ENCODE measurements at regions not wholly inside any gene's neighbourhood (a gene's known extent, or its start where the extent isn't known, plus 50 kb on each side); places are given as distances from the start of the nearest gene placed in this dataset.

DNA sequence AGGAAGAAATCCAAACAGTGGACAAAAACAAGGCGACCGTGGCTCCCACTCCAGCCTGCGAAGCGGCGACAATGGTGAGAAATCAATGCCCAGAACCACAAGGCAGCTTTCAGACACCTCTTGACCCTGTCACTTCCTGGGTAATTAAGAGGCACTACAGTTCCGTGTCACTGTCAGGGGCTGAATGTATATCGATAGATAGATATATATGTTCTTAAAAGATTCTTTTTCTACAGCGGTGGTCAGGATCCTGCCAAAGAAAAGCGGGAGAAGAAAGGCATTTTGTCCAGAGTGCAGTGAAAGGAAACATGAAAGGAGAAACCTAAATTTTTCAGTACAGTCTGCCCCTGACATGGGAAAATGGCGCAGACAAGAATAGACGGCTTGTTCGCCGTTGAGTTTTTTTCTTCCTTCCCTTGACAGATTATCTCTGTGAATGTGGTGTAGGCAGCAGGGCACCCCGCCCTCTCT is 56.2 kb upstream of the HES1 start:
- WGBS, 2 experiments (ENCODE audit: extremely low coverage in 1 of 2, insufficient coverage in 1 of 2, insufficient read length in 1 of 2, insufficient replicate concordance in 2 of 2, low coverage in 1 of 2, low lambda C conversion rate in 2 of 2, missing lambda C conversion rate in 1 of 2) = 89% methylated on average over 14 of the region's 14 CpGs; no CpG with 5 or more reads in 1 of the 2 experiments
- no peak for FAIRE-seq

More for the DNA sequence above, 56.2 kb upstream of the HES1 start:
- H3K14ac ChIP-seq (ENCODE audit: insufficient read length) = no peak overlapping the region
- H3K4me3 ChIP-seq (ENCODE audit: extremely low read depth in 1 of 4, insufficient read depth in 2 of 4, low read depth in 3 of 4, low read length in 4 of 4) = no peak overlapping the region
- H2BK15ac ChIP-seq (ENCODE audit: low read length) = no peak overlapping the region
- no peaks in the 10 kb centered on the region for H3K9me3 ChIP-seq (ENCODE audit: insufficient read depth in 2 of 2, low read depth in 1 of 2, low read length in 1 of 2)
- no peaks in the 10 kb centered on the region for H3K36me3 ChIP-seq (ENCODE audit: control insufficient read depth in 2 of 4, insufficient read depth in 4 of 4, low read length in 3 of 4)
- peaks cover 0 to 4% (median 0%) of the 10 kb centered on the region in 4 experiments; a peak in 1 of 7 replicates for H3K27me3 ChIP-seq (replicated peaks in 1 of 4; ENCODE audit: control insufficient read depth in 3 of 4, extremely low read depth in 1 of 4, insufficient read depth in 3 of 4, low read length in 3 of 4)
- TF ChIP-seq, protein P1, sequence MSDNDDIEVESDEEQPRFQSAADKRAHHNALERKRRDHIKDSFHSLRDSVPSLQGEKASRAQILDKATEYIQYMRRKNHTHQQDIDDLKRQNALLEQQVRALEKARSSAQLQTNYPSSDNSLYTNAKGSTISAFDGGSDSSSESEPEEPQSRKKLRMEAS (IDR thresholded peaks at IDR 0.05) = no peak
- H2BK120ac ChIP-seq (replicated peaks; ENCODE audit: low read depth, low read length) = no peak overlapping the region
- H3K79me2 ChIP-seq (ENCODE audit: control insufficient read depth in 1 of 2, insufficient read depth in 2 of 2, low read length in 2 of 2) = no peaks in the 10 kb centered on the region
- H3K4me2 ChIP-seq (ENCODE audit: insufficient read depth in 1 of 2, low read depth in 2 of 2, low read length in 2 of 2) = no peak overlapping the region
- H3K56ac ChIP-seq (replicated peaks; ENCODE audit: insufficient read length, low read depth, low read length) = no peak overlapping the region
- H2AK5ac ChIP-seq (ENCODE audit: low read depth, low read length) = no peak overlapping the region
- ChIA-PET CTCF (ENCODE audit: partially characterized antibody) (no interaction called here), POLR2A (ENCODE audit: partially characterized antibody) (no interaction called here)
- peak overlapping the region; percentile 32; the same call in 1 of the 2 replicates for H2BK20ac ChIP-seq (ENCODE audit: low read length)
- no peak overlapping the region for H2AFZ ChIP-seq (ENCODE audit: low read length)
- no peaks in the 10 kb centered on the region for H4K20me1 ChIP-seq (replicated peaks in 1 of 2; ENCODE audit: control insufficient read depth in 1 of 2, insufficient read depth in 2 of 2, low read length in 2 of 2)
- DNase-seq (ENCODE audit: low read depth in 1 of 2, low spot score in 2 of 2) = no peak
- H3K4me1 ChIP-seq (replicated peaks in 1 of 4; ENCODE audit: control insufficient read depth in 3 of 4, insufficient read depth in 4 of 4, low read length in 3 of 4) = peaks cover 0 to 5% (median 2%) of the 10 kb centered on the region in 4 experiments; a peak in 3 of 7 replicates
- H3K27ac ChIP-seq (ENCODE audit: low read depth, low read length) = no peak overlapping the region
- H4K5ac ChIP-seq (ENCODE audit: insufficient read length, low read depth, low read length) = no peak overlapping the region
- H3K4ac ChIP-seq (replicated peaks; ENCODE audit: insufficient read length, low read depth, low read length) = no peak overlapping the region
- no peak overlapping the region for H3K18ac ChIP-seq (ENCODE audit: extremely low read depth, low read length)
- H4K8ac ChIP-seq (ENCODE audit: extremely low read depth, insufficient read depth, low read length) = no peak overlapping the region
- no peaks in the 10 kb centered on the region; the same call in 1 of the 2 replicates for H3K23me2 ChIP-seq (ENCODE audit: low read depth, low read length)
- no peak overlapping the region for H2BK5ac ChIP-seq (ENCODE audit: low read depth, low read length)
- H3K79me1 ChIP-seq (ENCODE audit: low read depth, low read length) = no peaks in the 10 kb centered on the region
- no peak overlapping the region for H2BK12ac ChIP-seq (ENCODE audit: low read depth, low read length)
- no peak overlapping the region for H4K91ac ChIP-seq (replicated peaks; ENCODE audit: insufficient read length, low read length)
- H3K9ac ChIP-seq (replicated peaks in 1 of 4; ENCODE audit: extremely low read depth in 1 of 4, low read depth in 3 of 4, low read length in 3 of 4) = no peak overlapping the region
- no peak overlapping the region for H3K23ac ChIP-seq (ENCODE audit: insufficient read length)

Measured in H1 (cell line).